Anterior cingulate cortex (tissue), 58 donors: ENCODE measurements at regions not wholly inside any gene's neighbourhood (a gene's known extent, or its start where the extent isn't known, plus 50 kb on each side); places are given as distances from the start of the nearest gene placed in this dataset.
A peak's percentile ranks its signal among the peaks of the same experiment; 100 is the strongest.

Experiments used
- DNase-seq, 58 donors: peaks; one replicate each; lab custom pipeline; 2025; lab: John Stamatoyannopoulos, UW

DNA sequence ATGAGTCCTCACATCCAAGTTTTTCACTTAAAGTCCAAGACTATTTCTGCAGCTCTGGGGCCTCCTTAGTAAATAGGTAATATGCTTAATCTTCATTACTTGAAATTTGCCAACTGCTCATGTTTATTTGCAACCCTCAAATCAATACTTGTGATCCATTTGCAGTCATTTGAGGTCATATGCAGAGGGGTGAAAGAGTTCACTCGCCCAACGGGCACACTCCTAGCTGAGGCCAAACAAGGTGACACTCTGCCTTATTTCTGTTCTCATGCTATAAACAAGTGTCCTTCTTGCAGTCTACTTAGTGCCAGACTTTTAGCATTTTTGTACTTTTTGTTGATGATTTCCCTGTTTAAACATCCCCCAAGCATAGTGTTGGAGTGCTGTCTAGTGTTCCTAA lies 409.9 kb downstream of the AEBP2 start:
- no peak for DNase-seq

DNA sequence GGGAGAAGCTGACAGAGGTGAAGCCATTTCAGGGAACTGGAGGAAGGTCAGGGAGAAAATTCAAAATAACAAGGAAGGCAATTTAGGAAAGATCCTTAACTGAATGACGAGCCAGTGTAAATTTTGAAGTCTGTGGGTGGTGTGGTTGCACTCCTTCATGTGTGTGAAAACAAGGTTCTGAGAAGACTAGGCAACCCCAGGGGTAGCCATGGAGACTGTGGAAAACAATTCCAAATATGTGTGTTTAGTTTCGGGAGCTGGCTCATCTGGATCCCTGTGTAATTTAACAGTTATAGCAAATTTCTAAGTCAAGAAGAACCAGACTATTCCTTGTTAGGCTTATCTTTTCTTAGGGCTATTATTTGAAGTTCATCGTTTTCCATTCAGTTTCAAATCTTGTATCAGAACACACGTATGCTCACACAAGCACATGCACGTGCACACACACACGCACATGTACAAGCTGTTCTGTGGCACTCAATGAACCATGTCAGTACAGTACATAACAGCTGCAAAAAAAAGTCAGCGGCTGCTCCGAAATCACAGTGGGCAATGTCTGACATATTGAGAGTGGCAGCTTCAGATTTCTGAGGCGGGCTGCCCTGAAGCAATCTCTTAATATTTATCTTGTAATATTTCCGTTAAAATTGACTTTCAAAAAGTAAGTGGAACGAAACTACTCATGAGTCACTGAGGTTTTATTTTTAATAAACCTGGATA lies 411.2 kb downstream of the AEBP2 start:
- DNase-seq = peak in 8 of 58 donors; percentile 1 to 52 (median 20)

DNA sequence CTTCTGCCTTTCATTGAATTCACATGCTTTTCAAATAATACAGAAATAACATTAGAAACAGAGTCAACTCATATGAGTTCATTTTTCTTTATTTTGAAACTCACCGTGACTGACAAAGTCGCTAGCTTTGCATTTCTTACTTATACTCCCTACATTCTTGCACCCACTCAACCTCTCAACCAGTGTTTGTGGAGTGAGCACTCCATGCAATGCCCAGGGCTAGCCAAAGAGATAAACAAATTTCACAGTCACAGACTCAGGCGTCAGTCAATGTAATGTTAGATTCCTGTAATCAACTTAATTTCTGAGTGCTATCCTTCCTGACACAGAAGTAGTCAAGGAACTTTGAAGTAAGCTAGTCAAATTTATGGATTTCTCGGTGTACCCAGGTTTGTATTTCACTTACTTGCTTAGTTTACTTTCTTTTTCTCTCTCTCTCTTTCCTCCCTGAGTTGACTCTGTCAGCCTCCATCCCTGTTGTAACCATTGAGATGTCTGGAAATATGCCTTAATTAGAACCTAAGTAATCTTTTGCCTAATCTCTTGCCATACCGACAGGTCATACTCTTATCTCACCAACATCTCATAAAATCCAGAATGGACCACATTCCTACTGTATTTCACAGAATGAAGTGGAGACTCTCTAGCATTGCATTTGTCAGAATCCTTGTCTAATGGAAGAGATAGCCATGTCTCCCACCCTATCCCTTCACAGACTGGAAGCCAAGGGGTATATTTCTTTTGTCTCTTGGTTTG lies 413.0 kb downstream of the AEBP2 start:
- DNase-seq = no peak

DNA sequence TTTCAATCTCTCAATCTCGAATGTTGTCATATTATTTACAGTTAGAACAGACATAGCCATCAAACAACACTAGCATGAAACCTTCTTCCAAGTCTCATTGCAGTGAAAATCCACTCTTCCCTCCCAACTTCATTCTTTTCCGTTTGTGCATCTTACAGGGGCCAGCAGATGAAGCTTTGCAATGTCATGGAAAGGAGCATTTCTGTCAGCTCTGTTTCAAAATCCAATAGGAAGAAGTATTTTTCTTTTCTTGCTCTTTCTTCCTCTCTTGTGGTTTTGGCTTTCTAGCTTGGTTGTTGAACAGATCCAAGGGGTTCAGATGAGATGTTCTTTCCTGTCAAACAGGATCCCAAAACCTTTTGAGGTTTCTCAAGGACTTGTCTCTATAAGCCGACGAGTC lies 416.6 kb downstream of the AEBP2 start:
- no peak for DNase-seq

DNA sequence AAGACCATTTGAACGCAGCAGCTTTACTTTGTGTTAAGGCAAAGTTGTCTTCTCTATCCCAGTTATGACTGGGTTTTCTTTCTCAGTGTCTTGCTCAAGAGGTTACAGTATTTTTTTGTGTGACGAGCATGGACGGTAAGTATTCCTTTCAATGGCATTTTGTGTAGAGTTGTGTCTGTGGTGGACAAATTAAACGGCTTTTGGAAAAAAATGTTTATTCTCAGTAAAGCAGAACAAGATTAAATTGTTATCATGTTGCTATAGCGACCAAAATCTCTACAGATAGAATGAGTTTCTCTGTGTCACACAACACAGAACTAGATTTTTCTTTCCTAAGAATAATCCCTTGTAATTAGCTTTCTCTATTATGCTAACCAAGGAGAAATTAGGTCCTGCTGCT lies 417.1 kb downstream of the AEBP2 start:
- DNase-seq = no peak

DNA sequence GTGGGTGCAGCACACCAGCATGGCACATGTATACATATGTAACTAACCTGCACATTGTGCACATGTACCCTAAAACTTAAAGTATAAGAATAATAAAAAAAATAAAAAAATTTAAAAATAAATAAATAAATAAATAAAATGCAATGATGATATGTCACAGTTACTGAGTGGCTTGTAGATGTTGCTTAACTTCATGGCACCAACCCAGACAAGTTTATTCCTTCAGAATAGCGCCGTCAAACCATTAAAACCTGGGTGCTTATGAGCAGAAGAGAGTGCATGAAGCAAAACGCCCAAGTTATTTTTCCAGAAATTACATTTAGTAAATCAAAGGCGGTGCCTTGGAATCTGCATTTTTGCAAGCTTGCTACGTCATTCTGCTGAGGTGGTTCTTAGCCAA lies 417.9 kb downstream of the AEBP2 start:
- no peak for DNase-seq

DNA sequence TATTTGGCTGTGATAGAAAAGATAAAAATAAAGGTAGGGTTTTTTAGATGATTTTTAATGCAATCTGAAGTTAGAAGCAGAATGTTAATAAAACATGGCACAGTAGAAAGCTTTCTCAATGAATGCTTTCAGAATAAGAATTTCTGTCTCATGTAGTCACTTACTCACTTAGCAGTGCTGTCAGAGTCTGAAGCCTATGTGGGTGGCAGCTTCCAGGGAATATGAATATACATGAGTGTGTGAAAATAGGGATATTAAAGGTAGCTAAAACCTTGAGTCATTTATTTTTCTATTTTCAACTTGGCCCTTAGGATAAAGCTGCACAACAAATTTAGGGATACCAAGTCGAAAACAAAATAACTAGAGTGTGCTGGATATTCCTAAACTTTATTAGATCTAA lies 427.9 kb downstream of the AEBP2 start:
- DNase-seq = peak in 1 of 58 donors; percentile 1

DNA sequence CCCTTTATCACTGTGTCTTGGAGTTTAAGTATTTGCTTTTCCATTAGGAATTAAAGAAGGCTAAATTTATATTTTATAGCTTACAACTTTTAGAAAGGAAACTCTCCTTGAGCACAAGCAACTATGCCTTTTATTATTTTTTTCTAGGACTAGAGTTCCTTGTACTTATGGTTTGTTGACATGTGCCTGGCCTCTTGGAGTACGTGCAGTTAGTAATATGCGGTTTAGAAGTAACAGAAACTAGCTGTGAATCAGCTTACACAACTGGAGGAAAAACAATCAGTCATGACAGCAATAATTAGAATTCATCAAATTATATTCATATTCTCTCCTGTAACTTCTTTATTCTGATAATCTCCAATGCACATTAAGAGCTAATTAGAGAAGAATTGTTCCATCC lies 428.7 kb downstream of the AEBP2 start:
- no peak for DNase-seq

DNA sequence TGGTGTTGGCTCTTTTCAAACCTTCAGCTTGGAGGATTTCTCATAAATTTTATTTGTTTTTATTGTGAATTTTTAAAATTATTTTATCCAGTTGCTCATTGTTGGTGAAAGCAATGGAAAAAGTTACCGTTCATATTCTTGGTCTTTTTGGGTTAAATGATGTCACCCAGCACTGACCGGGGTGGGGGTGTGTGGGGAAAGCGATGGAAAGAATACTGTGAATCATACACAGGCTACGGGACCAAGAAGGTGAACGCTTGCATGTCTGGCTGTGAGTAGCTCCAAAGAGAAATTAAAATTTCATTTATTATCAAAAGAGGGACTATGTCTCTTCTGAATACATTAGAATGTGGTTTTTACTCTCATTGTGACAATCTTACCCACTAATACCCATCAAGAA lies 430.1 kb downstream of the AEBP2 start:
- DNase-seq = no peak

DNA sequence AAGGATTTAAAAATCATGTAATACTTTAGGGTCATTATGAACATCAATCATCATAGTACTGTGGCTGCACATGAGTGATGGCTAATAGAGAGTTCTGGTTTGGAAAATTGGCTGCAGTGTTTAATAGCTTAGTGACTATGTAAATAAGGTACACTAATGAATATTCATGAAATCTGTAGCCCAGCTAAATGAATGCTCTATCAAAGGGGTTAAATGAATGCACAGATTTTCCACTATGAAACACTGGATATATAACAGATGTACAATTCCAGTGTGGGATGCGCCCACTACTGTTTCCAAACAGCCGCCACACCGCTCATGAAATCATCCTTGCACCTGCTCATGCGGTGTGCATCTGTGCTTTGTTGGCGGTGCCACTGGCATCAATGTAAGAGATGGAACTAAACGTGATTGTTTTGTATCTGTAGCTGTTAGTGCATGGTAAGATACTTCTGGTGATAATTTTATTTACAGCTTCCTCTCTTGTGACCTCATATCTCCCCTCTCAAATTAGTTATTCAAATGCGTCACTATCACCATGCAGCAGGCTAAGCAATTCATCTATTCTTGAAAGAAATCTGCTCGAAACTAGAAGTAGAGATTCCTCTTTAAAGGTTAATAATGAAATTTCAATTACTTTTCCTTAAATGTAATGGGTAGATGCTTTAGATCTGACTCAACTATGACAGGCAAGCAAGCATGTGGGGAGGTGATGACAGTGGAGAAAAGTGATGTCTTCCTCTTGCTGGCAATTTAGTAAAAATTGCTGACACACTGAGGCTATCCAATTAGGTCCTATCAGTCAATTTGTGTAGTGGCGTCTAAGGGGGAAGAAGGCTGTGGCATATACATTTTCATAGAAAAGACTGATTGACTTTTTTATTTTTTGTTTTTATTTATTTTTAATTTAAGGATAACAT lies 433.6 kb downstream of the AEBP2 start:
- peak in 1 of 58 donors; percentile 1 for DNase-seq

DNA sequence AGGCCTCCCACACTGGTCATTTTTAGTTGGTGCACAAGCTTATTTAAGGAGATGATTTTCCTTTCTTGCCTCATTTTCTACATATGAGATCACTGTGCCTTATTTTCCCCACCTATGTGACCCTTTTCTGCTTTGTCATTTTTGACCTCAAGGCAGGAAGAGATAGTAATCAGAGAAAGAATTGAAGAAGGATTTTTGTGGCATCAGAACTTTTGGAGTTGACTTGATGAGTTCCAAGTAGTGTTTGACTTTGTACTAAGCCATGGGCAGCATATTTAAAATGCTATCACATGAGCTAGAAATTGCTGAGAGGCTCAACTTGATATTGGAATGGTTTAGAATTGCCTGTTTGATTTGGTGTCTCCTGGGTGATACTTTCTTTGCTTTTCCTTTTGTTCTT lies 440.8 kb downstream of the AEBP2 start:
- no peak for DNase-seq

DNA sequence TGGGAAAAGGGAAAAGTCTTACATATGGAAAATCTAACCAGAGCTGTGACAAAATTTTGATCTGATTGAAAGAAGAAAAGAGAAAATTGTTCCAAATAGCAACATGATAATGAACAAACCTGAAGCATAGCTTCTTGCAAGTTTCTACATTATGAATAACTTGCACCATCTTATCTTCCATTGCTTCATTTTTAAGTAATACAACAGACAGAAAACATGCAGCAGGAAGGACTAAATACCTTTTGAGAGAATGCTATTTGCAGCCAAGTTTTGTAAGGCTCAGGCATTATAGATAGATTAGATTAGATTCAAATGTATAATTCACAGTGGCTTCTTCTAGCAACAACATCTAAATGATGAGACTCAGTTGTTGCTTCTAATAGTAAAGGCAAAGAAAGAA lies 441.4 kb downstream of the AEBP2 start:
- no peak for DNase-seq

DNA sequence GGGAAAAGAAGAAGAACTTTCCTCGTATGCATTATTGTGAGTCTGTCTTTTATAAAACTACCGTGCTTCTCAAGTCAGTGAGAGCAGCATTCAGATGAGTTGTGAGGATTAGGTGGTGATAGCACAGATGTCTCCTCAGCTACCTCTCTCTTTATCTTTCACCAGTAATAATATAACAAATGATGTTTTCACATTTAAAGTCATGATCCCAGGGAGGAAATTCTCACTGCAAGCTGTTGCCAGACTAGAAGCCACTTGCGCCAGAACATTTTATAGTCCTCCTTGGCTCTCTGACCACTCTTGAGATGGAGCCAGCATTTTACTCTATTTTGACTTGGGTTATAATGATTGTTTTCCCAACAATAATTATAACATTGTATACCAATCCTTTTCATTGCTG lies 443.1 kb downstream of the AEBP2 start:
- DNase-seq = no peak

DNA sequence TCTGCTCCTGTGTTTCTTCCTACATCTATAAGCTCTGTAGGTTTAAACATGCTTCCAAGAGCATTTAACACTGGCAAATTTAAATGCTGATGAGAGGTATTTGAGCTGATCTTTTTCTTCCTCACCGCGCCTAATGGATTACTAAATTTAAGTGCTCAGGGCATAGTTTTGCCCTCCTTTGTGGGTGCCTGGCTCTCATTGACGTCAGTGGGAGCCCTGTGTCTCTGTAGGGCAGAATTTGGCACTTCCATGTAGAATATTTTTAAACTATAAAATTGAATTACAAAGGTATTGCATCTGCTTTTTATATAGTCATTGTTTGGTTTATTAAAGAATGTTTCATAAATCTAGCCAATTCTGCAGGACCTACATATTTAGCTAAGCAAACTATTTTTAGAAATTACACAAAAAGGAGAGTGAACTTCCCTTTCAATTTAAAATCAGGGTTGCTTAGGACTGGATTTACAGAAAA lies 444.8 kb downstream of the AEBP2 start:
- DNase-seq = no peak

DNA sequence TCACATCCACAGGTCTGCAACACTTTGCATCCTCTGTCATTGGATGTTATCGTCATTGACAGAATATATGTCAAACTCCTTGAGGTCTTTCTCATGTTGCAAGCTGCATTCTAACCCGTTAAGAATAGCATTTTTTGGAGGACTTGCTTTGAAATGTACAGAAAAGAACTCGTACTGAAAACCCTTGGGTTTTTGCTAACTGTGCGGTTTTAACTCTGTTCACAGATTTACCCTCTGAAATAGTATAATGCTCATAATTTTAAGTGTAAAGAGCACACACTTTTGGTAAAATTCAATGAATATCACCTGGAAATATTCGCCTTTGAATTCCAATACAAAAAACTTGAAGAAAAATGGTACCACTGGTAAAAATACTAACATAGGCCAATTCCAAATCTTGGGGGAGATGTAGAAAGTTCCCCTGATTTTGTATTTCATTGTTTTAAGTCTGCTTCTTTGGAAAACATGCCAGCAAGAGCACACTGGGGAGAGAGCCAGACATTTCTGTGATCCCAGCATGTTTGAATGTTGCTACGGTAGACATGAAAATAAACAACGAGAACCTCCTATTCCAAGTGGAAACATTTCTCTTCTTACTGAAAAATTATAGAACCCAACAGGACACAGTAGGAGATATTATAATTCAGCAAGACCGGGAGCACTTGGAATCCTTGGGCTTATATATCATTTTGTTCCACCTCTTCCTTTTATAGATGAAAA lies 446.0 kb downstream of the AEBP2 start:
- no peak for DNase-seq

DNA sequence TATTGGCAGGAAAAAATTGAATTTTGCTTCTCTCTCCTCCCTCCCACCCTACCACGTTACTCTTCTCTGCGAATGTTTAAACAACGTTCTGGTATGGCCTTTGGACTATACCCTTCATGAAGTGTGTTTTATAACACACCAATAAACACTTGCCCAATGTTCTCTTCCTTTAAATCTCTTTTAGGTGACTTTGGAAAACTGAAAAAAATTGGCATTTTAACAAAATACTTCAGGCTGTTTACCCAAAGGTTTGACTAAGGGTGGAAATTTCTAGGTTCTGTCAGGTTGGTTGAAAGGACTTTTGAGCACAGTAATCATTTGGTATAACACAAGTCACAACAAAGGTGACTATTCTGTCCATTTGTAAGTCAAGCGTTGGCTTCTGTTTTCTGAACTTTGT lies 446.8 kb downstream of the AEBP2 start:
- DNase-seq = no peak

DNA sequence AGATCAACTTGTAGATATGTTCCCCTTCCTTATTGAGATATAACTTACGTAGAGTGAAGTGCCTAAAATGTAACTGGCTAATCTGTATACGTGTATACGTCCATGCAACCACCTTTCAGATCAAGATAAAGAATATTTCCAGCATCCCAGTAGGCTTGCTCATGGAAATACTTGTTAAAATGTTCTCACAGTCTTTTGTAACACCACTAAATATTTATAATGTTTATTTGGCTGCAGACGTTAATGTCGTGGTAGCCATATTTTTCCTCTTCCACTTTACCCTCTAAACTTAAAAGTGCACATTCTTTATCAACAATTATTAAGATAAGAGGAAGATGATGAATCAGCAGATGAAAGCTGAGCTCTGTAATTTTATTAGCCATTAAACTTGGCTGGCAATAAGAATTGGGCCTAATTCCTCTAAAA lies 447.4 kb downstream of the AEBP2 start:
- no peak for DNase-seq

DNA sequence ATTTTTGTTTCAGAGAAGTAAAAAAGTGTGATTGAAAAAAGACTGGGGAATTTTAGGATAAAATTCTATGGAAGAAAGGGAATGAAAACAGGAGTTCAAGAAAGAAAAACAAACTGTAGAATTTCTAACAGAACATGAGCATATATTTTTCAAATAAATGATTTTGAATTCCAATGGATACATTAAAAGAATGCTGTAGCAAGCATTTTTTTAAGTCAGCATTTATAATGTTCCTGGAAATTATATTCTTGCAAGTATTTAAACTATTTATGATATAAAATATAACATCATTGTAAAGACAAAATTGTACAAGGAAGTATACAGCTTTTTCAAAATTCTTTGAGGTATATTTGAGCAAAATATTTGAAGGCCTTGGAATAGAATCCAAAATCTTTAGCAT lies 450.7 kb downstream of the AEBP2 start:
- no peak for DNase-seq

DNA sequence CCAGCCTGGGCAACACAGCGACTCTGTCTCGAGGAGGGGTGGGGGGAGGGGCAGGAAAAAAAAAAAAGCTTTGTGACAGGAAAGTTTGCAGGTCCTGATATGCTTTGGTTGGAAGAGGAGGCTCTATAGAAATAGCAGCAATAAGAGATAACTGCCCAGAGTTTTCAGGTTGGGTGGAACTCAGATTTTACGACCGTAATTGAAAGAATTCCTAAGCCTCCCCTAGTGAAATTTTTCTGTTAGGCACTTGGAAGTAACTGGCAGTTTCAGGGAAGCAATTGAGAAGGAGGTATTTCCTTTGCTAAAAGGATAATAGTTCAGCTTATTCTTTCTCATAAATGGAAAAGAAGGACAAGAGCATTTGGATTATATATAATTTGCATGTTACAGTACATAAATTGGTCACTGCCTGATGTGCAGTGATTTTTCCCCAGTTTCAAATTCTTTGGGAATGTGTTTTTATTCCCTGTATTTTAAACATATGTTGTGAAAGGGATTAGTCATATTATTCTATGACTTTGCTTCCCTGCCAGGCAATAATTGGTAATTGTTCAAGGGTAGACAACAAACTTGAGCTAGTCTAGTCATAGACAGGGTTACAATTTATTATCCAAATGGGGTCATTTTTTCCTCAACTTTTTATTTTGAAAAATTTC lies 452.8 kb downstream of the AEBP2 start:
- DNase-seq = no peak

DNA sequence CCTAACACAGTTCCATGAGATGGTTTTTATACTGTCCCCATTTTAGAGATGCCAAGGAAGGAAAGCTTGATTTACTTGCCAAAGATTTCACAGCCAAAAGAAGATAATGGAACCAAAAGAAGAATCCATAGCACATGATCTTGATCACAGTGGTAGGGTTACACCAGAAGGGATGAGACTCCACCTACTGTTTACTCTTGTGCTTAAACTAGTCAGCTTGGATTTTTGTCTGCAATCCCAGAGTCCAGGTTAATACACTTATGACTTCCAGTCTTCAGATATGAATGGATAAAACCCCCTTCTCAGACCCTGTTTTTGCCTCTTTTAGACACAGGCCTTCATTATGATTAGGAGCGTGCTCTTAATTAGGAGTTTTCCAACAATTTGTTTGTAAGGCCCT lies 454.2 kb downstream of the AEBP2 start:
- DNase-seq = no peak
